ENCODE measurements at regions not wholly inside any gene's neighbourhood (a gene's known extent, or its start where the extent isn't known, plus 50 kb on each side); places are given as distances from the start of the nearest gene placed in this dataset.

- no peak for TF ChIP-seq GATA2 (IDR thresholded peaks at IDR 0.05; ENCODE audit: low read depth, low read length)
- TF ChIP-seq GATA3 (IDR thresholded peaks at IDR 0.05; ENCODE audit: low read depth, low read length) = no peak
Observed at GRCh38 chr13:64871742-64872141, 2358.4 kb downstream of the PCDH9 start.
